SU-DHL-6 (cell line): ENCODE measurements at regions not wholly inside any gene's neighbourhood (a gene's known extent, or its start where the extent isn't known, plus 50 kb on each side); places are given as distances from the start of the nearest gene placed in this dataset.

Experiments
- H2AFZ ChIP-seq: fragments of 200-600 bp; sonication (generic); 2 replicates; pipeline ENCODE4 v1.6.1; 2014; ENCODE audit warnings: low read depth, mild to moderate bottlenecking, moderate library complexity, mixed read lengths, antibody characterized with exemption, low read length; ENCODE audit not compliant: severe bottlenecking
- H3F3A ChIP-seq: fragments of 200-600 bp; shearing (Covaris generic); 2 replicates; pipeline ENCODE4 v1.6.0; 2016; ENCODE audit warnings: antibody characterized with exemption, mild to moderate bottlenecking; ENCODE audit not compliant: insufficient read depth
- H3K27ac ChIP-seq: fragments of 200-600 bp; sonication (generic); 2 replicates; pipeline ENCODE4 v1.5.1; 2016; ENCODE audit warnings: low read depth, mild to moderate bottlenecking, low read length, moderate library complexity, mixed read lengths
- H3K27me3 ChIP-seq: fragments of 200-600 bp; sonication (generic), shearing (Covaris generic); 2 replicates; pipeline ENCODE4 v1.6.0; 2014; ENCODE audit warnings: mild to moderate bottlenecking, low read length
- H3K36me3 ChIP-seq: fragments of 200-600 bp; sonication (generic); 2 replicates; pipeline ENCODE4 v1.6.1; 2014; ENCODE audit warnings: mild to moderate bottlenecking, low read length, mixed read lengths
- H3K4me2 ChIP-seq: fragments of 300-600, 200-600 bp; shearing (Covaris generic), sonication (generic); 2 replicates; pipeline ENCODE4 v1.6.0; 2014; ENCODE audit warnings: low read length, low read depth, mild to moderate bottlenecking; ENCODE audit not compliant: poor library complexity, severe bottlenecking
- H3K4me3 ChIP-seq: fragments of 200-600 bp; sonication (generic); 2 replicates; pipeline ENCODE4 v1.5.1; 2014; ENCODE audit warnings: antibody characterized with exemption, low read length, mild to moderate bottlenecking, mixed read lengths; ENCODE audit not compliant: insufficient read depth, poor library complexity, severe bottlenecking
- H3K79me2 ChIP-seq: fragments of 200-600 bp; sonication (generic); 2 replicates; pipeline ENCODE4 v1.6.1; 2014; ENCODE audit warnings: mild to moderate bottlenecking, low read length, moderate library complexity; ENCODE audit not compliant: insufficient read depth
- H3K9ac ChIP-seq: fragments of 200-600 bp; sonication (generic); 2 replicates; pipeline ENCODE4 v1.7.0; 2014; ENCODE audit warnings: mild to moderate bottlenecking, low read length
- H3K9me2 ChIP-seq: fragments of 200-600 bp; sonication (generic); replicated peaks from 2 replicates; pipeline ENCODE4 v1.6.1; 2014; ENCODE audit warnings: low read length; ENCODE audit not compliant: insufficient read depth
- H3K9me3 ChIP-seq: fragments of 200-600 bp; sonication (generic); 2 replicates; pipeline ENCODE4 v1.6.1; 2014; ENCODE audit warnings: low read length, mixed read lengths; ENCODE audit not compliant: insufficient read depth
- H4K20me1 ChIP-seq: fragments of 200-600 bp; sonication (generic); 2 replicates; pipeline ENCODE4 v1.6.1; 2014; ENCODE audit warnings: low read depth, mild to moderate bottlenecking, antibody characterized with exemption, low read length, moderate library complexity, mixed read lengths
- CTCF ChIP-seq: fragments of 200-600 bp; sonication (generic); IDR thresholded peaks from one replicate; pipeline ENCODE4 v1.5.1; 2017; ENCODE audit warnings: antibody characterized with exemption, mild to moderate bottlenecking, low read length, moderate library complexity; ENCODE audit not compliant: insufficient read depth, poor library complexity, severe bottlenecking
- EZH2phosphoT487 ChIP-seq: fragments of 200-600 bp; sonication (generic), shearing (Covaris generic); conservative IDR thresholded peaks from 2 replicates; pipeline ENCODE4 v1.6.1; 2018; ENCODE audit warnings: mild to moderate bottlenecking, antibody characterized with exemption, low read length, moderate library complexity, mixed read lengths

GRCh38 chr13:73464758-73465616, 406.2 kb downstream of the KLF5 start:
- Histone ChIP-seq H2AFZ (no peak overlapping the region), H3F3A (no peaks in the 10 kb centered on the region), H3K36me3 (no peaks in the 10 kb centered on the region), H3K9me3 (no peaks in the 10 kb centered on the region), H3K9me2 (no peaks in the 10 kb centered on the region), H3K4me2 (no peak overlapping the region), H3K79me2 (no peaks in the 10 kb centered on the region), H3K9ac (no peak overlapping the region), H4K20me1 (no peaks in the 10 kb centered on the region), H3K27ac (no peak overlapping the region), H3K27me3 (no peaks in the 10 kb centered on the region), H3K4me3 (no peak overlapping the region)
- TF ChIP-seq CTCF (no peak), EZH2phosphoT487 (no peak)

GRCh38 chr13:73462241-73462640, 403.4 kb downstream of the KLF5 start:
- H3K79me2 ChIP-seq, result no peaks in the 10 kb centered on the region
- no peak overlapping the region for H3K4me3 ChIP-seq
- H3K9me2 ChIP-seq, result no peaks in the 10 kb centered on the region
- H3K9ac ChIP-seq, result no peak overlapping the region
- H2AFZ ChIP-seq, result no peak overlapping the region
- no peak for TF ChIP-seq EZH2phosphoT487
- no peak for TF ChIP-seq CTCF
- no peaks in the 10 kb centered on the region for H3K9me3 ChIP-seq
- H3K27ac ChIP-seq, result no peak overlapping the region
- H4K20me1 ChIP-seq, result no peaks in the 10 kb centered on the region
- H3F3A ChIP-seq, result no peaks in the 10 kb centered on the region
- no peak overlapping the region for H3K4me2 ChIP-seq
- no peaks in the 10 kb centered on the region for H3K36me3 ChIP-seq
- H3K27me3 ChIP-seq, result no peaks in the 10 kb centered on the region

GRCh38 chr13:73451221-73452029, 392.6 kb downstream of the KLF5 start:
- Histone ChIP-seq H4K20me1 (no peaks in the 10 kb centered on the region), H3K4me3 (no peak overlapping the region), H3F3A (no peaks in the 10 kb centered on the region), H2AFZ (no peak overlapping the region), H3K36me3 (no peaks in the 10 kb centered on the region), H3K9ac (no peak overlapping the region), H3K4me2 (no peak overlapping the region), H3K27ac (no peak overlapping the region), H3K27me3 (no peaks in the 10 kb centered on the region), H3K9me3 (no peaks in the 10 kb centered on the region), H3K9me2 (no peaks in the 10 kb centered on the region), H3K79me2 (no peaks in the 10 kb centered on the region)
- TF ChIP-seq CTCF (no peak), EZH2phosphoT487 (no peak)
